ENCODE measurements at regions not wholly inside any gene's neighbourhood (a gene's known extent, or its start where the extent isn't known, plus 50 kb on each side); places are given as distances from the start of the nearest gene placed in this dataset.

DNA sequence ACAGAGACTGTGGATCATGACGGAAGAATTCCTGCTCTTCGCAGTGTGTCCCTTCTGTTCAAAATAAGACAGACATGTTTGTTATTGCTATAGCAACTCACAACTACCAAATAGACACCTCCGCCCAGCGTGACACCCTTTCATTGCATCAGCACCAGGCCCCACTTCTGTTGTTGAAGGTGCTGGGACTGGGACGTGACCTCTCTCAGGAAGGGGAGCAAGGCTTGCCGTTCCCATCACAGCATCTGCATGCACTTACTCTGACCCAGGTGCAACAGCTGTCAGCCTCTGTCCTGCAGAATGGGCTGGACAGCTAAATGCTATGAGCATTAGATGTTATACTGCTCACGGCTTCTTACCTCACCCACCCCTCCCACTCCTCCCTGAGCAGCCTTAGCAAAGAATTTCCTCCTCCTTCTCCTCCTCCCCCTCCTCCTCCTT is 94.1 kb downstream of the DACT2 start:
- TF ChIP-seq CTCF (IDR thresholded peaks at IDR 0.05) (no peak), POLR2A (IDR thresholded peaks at IDR 0.05) (no peak)

All from testis (tissue), 2 donors.